Caco-2 (cell line): ENCODE measurements at regions not wholly inside any gene's neighbourhood (a gene's known extent, or its start where the extent isn't known, plus 50 kb on each side); places are given as distances from the start of the nearest gene placed in this dataset.

ENCODE experiments used
- BruUV-seq: library from RNA; stranded (reverse); fragments of 400-500 nt; replicated peaks from 2 replicates; lab custom pipeline; 2021; lab: Mats Ljungman, UMichigan
- CTCF ChIA-PET: fragments of 300-600 bp; sonication (Branson Sonifier 250); formaldehyde crosslinking; loops from one replicate; lab custom pipeline; 2022; ENCODE audit warnings: antibody characterized with exemption; lab: Charles Lee
- POLR2A ChIA-PET: fragments of 300-600 bp; sonication (Branson Sonifier 250); formaldehyde crosslinking; loops from one replicate; lab custom pipeline; 2022; ENCODE audit warnings: antibody characterized with exemption; lab: Charles Lee
- DNase-seq, 2 experiments: peaks; one replicate each; pipeline versions ENCODE4 v3.0.0 to v3.0.0-alpha.2; 2020 to 2022
- H3K27me3 ChIP-seq: replicated peaks from 2 replicates; pipeline ENCODE4 v1.6.0; 2011; ENCODE audit warnings: low read length; ENCODE audit not compliant: control insufficient read depth, insufficient read depth
- H3K36me3 ChIP-seq: 2 replicates; pipeline ENCODE4 v1.5.1; 2011; ENCODE audit warnings: low read length; ENCODE audit not compliant: control insufficient read depth, insufficient read depth
- H3K4me1 ChIP-seq: fragments of 250-450 bp; sonication (Bioruptor Pico); 2 replicates; pipeline ENCODE4 v1.5.1; 2020; ENCODE audit warnings: mild to moderate bottlenecking
- H3K4me3 ChIP-seq: 2 replicates; pipeline ENCODE4 v1.5.1; 2011; ENCODE audit warnings: low read depth, mild to moderate bottlenecking, control low read depth, low read length
- H3K9me3 ChIP-seq: fragments of 250-450 bp; sonication (Bioruptor Pico); 2 replicates; pipeline ENCODE4 v1.5.1; 2020; ENCODE audit warnings: mild to moderate bottlenecking, moderate library complexity
- H3K27ac Mint-ChIP-seq: one replicate; pipeline ENCODE4 v1.8.0; 2022; ENCODE audit warnings: mixed read lengths; ENCODE audit not compliant: unreplicated experiment
- H3K27me3 Mint-ChIP-seq: one replicate; pipeline ENCODE4 v1.8.0; 2022; ENCODE audit warnings: mixed read lengths; ENCODE audit not compliant: insufficient read depth, unreplicated experiment
- H3K36me3 Mint-ChIP-seq: one replicate; pipeline ENCODE4 v1.8.0; 2022; ENCODE audit warnings: mild to moderate bottlenecking, mixed read lengths; ENCODE audit not compliant: insufficient read depth, unreplicated experiment
- H3K4me1 Mint-ChIP-seq: one replicate; pipeline ENCODE4 v1.8.0; 2022; ENCODE audit warnings: low read depth, mixed read lengths; ENCODE audit not compliant: unreplicated experiment
- H3K4me3 Mint-ChIP-seq: one replicate; pipeline ENCODE4 v1.8.0; 2022; ENCODE audit warnings: mild to moderate bottlenecking, moderate library complexity, mixed read lengths; ENCODE audit not compliant: unreplicated experiment
- H3K9me3 Mint-ChIP-seq: one replicate; pipeline ENCODE4 v1.8.0; 2022; ENCODE audit warnings: mixed read lengths; ENCODE audit not compliant: unreplicated experiment
- intact Hi-C: fragments of 100-400 bp; cut with micrococcal nuclease; formaldehyde crosslinking; loops from one replicate; pipeline ENCODE4 v1.10.0; 2022; ENCODE audit not compliant: unreplicated experiment
- TF ChIP-seq, protein P1 (sequence below), 2 experiments: fragments of 200-600 bp in 1 of 2; IDR thresholded peaks; 1 replicate in 1 of 2; 2 replicates in 1 of 2; pipeline versions ENCODE4 v1.5.1 to v1.8.0; 2011 to 2022; ENCODE audit warnings: antibody characterized with exemption in 1 of 2, control low read depth in 1 of 2, inconsistent platforms in 1 of 2, low read depth in 1 of 2, low read length in 1 of 2, mild to moderate bottlenecking in 1 of 2, moderate library complexity in 1 of 2; ENCODE audit not compliant: insufficient read depth in 1 of 2, severe bottlenecking in 1 of 2, unreplicated experiment in 1 of 2

DNA sequence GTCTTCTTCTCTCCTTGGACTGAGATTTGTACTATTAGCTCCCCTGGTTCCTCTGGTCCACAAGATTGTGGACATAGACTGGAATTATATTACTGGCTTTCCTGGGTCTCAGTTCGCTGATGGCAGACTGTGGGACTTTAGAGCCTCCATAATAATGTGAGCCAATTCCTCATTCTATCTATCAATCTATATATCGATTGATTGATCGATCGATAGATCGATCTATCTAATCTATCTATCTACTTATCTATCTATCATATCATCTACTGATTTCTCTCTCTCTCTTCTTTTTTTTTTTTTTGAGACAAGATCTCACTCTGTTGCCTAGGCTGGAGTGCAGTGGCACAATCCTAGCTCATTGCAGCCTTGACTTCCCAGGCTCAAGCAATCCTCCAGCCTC is 51.5 kb upstream of the DDR1 start:
- BruUV-seq, result no TSS peak
- Histone ChIP-seq H3K4me1 (peaks cover 11% of the 10 kb centered on the region), H3K36me3 (no peaks in the 10 kb centered on the region), H3K27me3 (no peaks in the 10 kb centered on the region), H3K4me3 (no peak overlapping the region), H3K9me3 (no peaks in the 10 kb centered on the region)
- TF ChIP-seq, protein P1, sequence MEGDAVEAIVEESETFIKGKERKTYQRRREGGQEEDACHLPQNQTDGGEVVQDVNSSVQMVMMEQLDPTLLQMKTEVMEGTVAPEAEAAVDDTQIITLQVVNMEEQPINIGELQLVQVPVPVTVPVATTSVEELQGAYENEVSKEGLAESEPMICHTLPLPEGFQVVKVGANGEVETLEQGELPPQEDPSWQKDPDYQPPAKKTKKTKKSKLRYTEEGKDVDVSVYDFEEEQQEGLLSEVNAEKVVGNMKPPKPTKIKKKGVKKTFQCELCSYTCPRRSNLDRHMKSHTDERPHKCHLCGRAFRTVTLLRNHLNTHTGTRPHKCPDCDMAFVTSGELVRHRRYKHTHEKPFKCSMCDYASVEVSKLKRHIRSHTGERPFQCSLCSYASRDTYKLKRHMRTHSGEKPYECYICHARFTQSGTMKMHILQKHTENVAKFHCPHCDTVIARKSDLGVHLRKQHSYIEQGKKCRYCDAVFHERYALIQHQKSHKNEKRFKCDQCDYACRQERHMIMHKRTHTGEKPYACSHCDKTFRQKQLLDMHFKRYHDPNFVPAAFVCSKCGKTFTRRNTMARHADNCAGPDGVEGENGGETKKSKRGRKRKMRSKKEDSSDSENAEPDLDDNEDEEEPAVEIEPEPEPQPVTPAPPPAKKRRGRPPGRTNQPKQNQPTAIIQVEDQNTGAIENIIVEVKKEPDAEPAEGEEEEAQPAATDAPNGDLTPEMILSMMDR (IDR thresholded peaks at IDR 0.05; ENCODE audit: insufficient read depth in 1 of 2, low read depth in 1 of 2, low read length in 1 of 2, severe bottlenecking in 1 of 2, unreplicated experiment in 1 of 2), result no peak
- no peak for DNase-seq
- Mint-ChIP-seq H3K27me3 (no peaks in the 10 kb centered on the region), H3K36me3 (no peaks in the 10 kb centered on the region), H3K27ac (no peak overlapping the region), H3K9me3 (no peaks in the 10 kb centered on the region), H3K4me3 (no peak overlapping the region), H3K4me1 (peaks cover 23% of the 10 kb centered on the region)
- intact Hi-C loops, result no loop called here
- CTCF ChIA-PET, result interaction anchor here (1.3 to 2.3 kb wide), 2 partner anchors 11 to 254 kb away, joined by 4 to 5 read pairs; no protein-coding TSS in a partner anchor
- POLR2A ChIA-PET, result no interaction called here

DNA sequence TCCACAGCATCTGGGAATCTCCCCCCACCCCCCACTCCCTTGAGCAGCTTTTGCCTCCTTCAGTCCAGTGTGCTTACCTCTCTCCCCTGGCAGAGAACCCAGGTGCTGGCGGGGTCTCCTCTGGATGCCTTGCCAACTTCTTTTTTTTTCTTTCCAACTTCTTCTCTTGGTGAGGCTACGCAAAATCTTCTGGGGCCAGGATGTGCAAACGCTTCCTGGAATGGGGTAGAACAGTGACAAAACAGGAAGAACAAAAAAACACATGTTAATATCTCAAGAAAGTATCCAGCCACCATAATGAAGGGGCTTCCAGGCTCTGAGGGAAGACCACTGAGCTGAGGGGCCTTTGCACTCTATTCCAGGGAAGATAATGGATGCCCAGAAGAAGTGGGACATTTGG is 53.9 kb upstream of the DDR1 start:
- Mint-ChIP-seq H3K27ac (no peak overlapping the region), H3K36me3 (no peaks in the 10 kb centered on the region), H3K4me3 (no peak overlapping the region), H3K4me1 (peaks cover 23% of the 10 kb centered on the region), H3K9me3 (no peaks in the 10 kb centered on the region), H3K27me3 (no peaks in the 10 kb centered on the region)
- ChIA-PET POLR2A (no interaction called here), CTCF (interaction anchor here (0.6 to 3.6 kb wide), 7 partner anchors 14 to 612 kb away, joined by 3 to 28 read pairs (median 4); partner anchors contain the start of genes DDR1 and VARS2)
- Histone ChIP-seq H3K36me3 (no peaks in the 10 kb centered on the region), H3K4me1 (peaks cover 11% of the 10 kb centered on the region), H3K27me3 (no peaks in the 10 kb centered on the region), H3K9me3 (no peaks in the 10 kb centered on the region), H3K4me3 (no peak overlapping the region)
- no TSS peak for BruUV-seq
- intact Hi-C loops, result no loop called here
- DNase-seq, result no peak
- TF ChIP-seq, protein P1 (IDR thresholded peaks at IDR 0.05; ENCODE audit: insufficient read depth in 1 of 2, low read depth in 1 of 2, low read length in 1 of 2, severe bottlenecking in 1 of 2, unreplicated experiment in 1 of 2), result no peak

DNA sequence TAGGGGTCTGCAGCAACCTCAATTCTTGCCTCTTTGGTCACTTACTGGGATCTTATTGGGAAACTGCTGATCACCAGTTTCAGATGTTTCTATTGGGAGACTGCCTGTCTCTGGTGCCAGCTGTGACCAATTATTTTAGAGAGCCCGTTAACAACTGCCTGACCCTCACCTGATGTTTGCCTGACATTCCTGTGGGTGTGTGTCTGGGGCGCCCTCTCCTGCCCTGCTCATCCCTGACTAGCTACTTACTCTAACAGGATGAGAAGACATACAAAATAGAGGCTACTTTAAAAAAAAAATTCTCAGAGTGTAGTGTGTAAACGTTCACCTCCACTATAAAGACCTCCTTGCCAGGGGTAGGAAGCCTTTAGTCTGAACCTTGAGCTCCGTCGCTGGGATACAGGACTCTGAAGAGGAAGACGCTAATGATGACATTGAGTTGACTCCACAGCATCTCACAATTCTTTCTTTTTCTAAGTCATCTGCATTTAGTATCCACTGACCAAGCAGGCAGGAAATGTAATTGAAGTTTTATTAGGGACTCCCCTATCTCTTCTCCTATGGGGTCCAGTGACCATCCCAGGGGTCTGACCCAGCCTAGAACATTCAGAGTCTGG is 54.6 kb upstream of the DDR1 start:
- H3K4me1 ChIP-seq, result peaks cover 11% of the 10 kb centered on the region
- Mint-ChIP-seq H3K4me1 (peaks cover 23% of the 10 kb centered on the region), H3K4me3 (no peak overlapping the region), H3K27ac (no peak overlapping the region), H3K9me3 (no peaks in the 10 kb centered on the region), H3K27me3 (no peaks in the 10 kb centered on the region), H3K36me3 (no peaks in the 10 kb centered on the region)
- intact Hi-C loops, result loop anchor here (2.0 kb wide), 2 partner anchors 87 to 257 kb away; partner anchors contain the start of gene FLOT1
- no peak for DNase-seq
- POLR2A ChIA-PET, result no interaction called here
- TF ChIP-seq, protein P1 (IDR thresholded peaks at IDR 0.05; ENCODE audit: insufficient read depth in 1 of 2, low read depth in 1 of 2, low read length in 1 of 2, severe bottlenecking in 1 of 2, unreplicated experiment in 1 of 2), result peak in 1 of 2 experiments; percentile 42
- H3K9me3 ChIP-seq, result no peaks in the 10 kb centered on the region
- CTCF ChIA-PET, result interaction anchor here (0.6 to 3.6 kb wide), 12 partner anchors 14 to 613 kb away, joined by 3 to 28 read pairs (median 7); partner anchors contain the start of genes DDR1 and VARS2
- no peaks in the 10 kb centered on the region for H3K36me3 ChIP-seq
- H3K27me3 ChIP-seq, result no peaks in the 10 kb centered on the region
- H3K4me3 ChIP-seq, result no peak overlapping the region
- BruUV-seq, result no TSS peak
